Esophagus (tissue), 2 donors: ENCODE measurements at regions not wholly inside any gene's neighbourhood (a gene's known extent, or its start where the extent isn't known, plus 50 kb on each side); places are given as distances from the start of the nearest gene placed in this dataset.
"Not testable (repeated sequence)": the region's sequence is repeated elsewhere in the genome, so short reads cannot be mapped to it uniquely, and the experiment has no call there.

ENCODE experiments used
- H3K27ac ChIP-seq, 2 donors: one replicate each; pipeline ENCODE4 v1.5.1; 2013; ENCODE audit warnings: low read depth in 2 of 2, mild to moderate bottlenecking in 2 of 2, inconsistent platforms in 1 of 2, low read length in 1 of 2, moderate library complexity in 1 of 2
- H3K27me3 ChIP-seq, 2 donors: one replicate each; pipeline ENCODE4 v1.6.1; 2013; ENCODE audit warnings: low read length in 2 of 2, control low read depth in 1 of 2, mild to moderate bottlenecking in 1 of 2; ENCODE audit not compliant: insufficient read depth in 2 of 2, control insufficient read depth in 1 of 2
- H3K36me3 ChIP-seq, 2 donors: one replicate each; pipeline ENCODE4 v1.6.1; 2013; ENCODE audit warnings: low read length in 1 of 2; ENCODE audit not compliant: control insufficient read depth in 2 of 2, insufficient read depth in 2 of 2
- H3K4me1 ChIP-seq, 2 donors: one replicate each; pipeline ENCODE4 v1.6.1; 2013; ENCODE audit warnings: low read length in 1 of 2; ENCODE audit not compliant: control insufficient read depth in 2 of 2, insufficient read depth in 2 of 2
- H3K4me3 ChIP-seq, 2 donors: one replicate each; pipeline ENCODE4 v1.5.1; 2013; ENCODE audit warnings: low read length in 2 of 2, mild to moderate bottlenecking in 2 of 2, low read depth in 1 of 2, moderate library complexity in 1 of 2
- H3K9me3 ChIP-seq, 2 donors: one replicate each; pipeline ENCODE4 v1.6.1; 2013; ENCODE audit warnings: mild to moderate bottlenecking in 2 of 2, low read depth in 1 of 2, low read length in 1 of 2, moderate library complexity in 1 of 2; ENCODE audit not compliant: control insufficient read depth in 2 of 2, insufficient read depth in 1 of 2
- WGBS, 2 donors: extraction: QIAGEN DNeasy Blood & Tissue Kit; methylation state at CpG; one replicate each; pipeline ENCODE4 v1.1.7; 2013; 5-methylcytosine and 5-hydroxymethylcytosine counted together
- donor health status: healthy with polysubstance abuse.
- donor health status: Bipolar disorder and iron deficiency.

DNA sequence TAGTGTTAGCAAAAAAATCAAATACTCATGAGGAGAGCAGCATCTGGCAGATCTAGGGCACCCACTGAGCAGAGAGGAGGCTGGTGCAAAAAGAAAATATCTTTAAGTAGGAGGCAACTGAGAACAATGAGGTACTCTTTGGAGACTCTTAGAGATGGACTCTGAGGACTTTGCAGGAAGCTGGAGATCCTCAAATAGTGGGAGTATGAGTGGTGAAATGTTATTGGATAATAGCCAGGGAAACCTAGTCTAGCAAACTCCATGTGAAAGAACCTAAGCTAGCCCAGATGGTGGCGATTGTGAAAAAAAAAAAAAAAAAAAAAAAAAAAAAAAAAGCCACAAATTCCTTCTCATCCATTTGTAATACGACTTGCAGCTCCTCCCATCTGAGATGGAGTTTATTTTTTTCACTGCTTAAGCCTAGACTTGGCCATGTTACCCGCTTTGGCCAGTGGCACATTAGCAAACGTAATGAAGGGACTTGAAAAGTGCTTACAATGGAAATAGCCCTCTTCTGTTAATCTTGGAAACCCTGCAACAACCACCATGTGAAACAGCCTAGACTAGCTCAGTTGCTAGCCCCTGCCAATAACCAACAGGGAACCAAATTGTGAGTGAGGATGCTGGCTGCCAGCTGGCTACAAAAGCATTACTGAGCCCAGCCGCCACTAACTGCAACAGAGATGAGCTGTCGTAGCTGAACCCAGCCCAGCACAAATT lies 476.2 kb downstream of the KLF12 start:
- peaks cover 3 to 5% of the 10 kb centered on the region in 2 donors for H3K9me3 ChIP-seq
- H3K27ac ChIP-seq: no peak overlapping the region
- no peaks in the 10 kb centered on the region for H3K27me3 ChIP-seq
- WGBS, 2 donors: 62 to 64% methylated on average over 6 of the region's 6 CpGs
- H3K4me3 ChIP-seq: no peak overlapping the region
- peaks cover 0 to 2% of the 10 kb centered on the region in 2 donors for H3K4me1 ChIP-seq
- H3K36me3 ChIP-seq: no peaks in the 10 kb centered on the region

DNA sequence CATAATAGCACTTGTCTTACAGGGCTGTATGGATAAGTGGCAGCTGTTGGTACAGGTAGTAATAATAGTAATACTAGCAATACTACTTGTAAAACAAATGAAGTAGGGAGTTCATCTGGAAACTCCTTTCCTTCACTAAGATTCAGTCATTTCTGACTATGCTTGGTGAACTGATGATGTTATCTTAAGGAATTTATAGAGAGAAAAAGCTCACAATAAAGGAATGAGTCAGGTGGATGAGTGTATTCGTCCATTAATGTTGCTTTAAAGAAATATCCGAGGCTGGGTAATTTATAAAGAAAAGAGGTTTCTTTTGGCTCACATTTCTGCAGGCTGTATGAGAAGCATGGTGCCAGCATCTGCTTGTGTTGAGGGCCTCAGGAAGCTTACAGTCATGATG lies 477.3 kb downstream of the KLF12 start:
- Histone ChIP-seq H3K36me3 (no peaks in the 10 kb centered on the region), H3K9me3 (peaks cover 3 to 5% of the 10 kb centered on the region in 2 donors), H3K4me1 (peaks cover 0 to 2% of the 10 kb centered on the region in 2 donors), H3K4me3 (no peak overlapping the region), H3K27ac (no peak overlapping the region), H3K27me3 (no peaks in the 10 kb centered on the region)
- 65 to 71% methylated on average over 2 of the region's 2 CpGs for WGBS, 2 donors

DNA sequence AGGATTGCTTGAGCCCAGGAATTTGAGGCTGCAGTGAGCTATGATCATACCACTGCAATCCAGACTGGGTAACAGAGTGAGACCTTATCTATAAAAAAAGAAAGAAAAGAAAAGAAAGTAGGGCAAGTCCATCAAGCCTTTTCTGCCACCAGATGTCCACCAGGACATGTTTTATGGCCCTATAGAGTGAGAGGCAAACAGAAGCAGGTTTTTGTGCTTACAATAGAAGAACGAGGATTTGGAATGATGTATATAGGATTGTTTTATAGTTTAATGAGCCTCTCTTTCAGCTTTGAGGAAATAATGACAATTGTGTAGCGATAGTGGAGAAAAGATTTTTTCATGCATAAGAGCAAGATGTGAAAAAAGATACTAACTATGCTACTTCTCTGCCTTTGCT lies 480.5 kb downstream of the KLF12 start:
- no peaks in the 10 kb centered on the region for H3K36me3 ChIP-seq
- no peaks in the 10 kb centered on the region for H3K9me3 ChIP-seq
- no peaks in the 10 kb centered on the region for H3K27me3 ChIP-seq
- no peak overlapping the region for H3K4me3 ChIP-seq
- 70 to 86% methylated on average over 2 of the region's 2 CpGs for WGBS, 2 donors
- H3K27ac ChIP-seq: no peak overlapping the region
- no peaks in the 10 kb centered on the region for H3K4me1 ChIP-seq

DNA sequence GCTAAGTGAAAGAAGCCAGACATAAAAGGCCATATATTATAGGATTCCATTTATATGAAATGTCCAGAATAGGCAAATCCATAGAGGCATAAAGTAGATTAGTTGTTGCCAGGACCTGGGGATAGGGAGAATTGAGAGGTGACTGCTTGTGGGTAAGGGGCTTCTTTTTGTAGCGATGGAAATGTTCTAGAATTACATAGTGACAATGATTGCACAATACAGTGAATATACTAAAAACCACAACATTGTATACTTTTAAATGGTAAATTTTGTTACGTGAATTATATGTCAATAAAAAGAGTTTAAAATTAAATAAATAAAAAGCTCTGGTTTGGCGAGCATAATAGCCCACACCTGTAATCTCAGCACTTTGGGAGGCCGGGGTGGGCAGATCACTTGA lies 486.8 kb downstream of the KLF12 start:
- no peaks in the 10 kb centered on the region for H3K36me3 ChIP-seq
- no peak overlapping the region for H3K4me3 ChIP-seq
- peaks cover 0 to 2% of the 10 kb centered on the region in 2 donors for H3K9me3 ChIP-seq
- no peaks in the 10 kb centered on the region for H3K27me3 ChIP-seq
- no peaks in the 10 kb centered on the region for H3K4me1 ChIP-seq
- no peak overlapping the region for H3K27ac ChIP-seq
- 85 to 92% methylated on average over 4 of the region's 4 CpGs for WGBS, 2 donors

DNA sequence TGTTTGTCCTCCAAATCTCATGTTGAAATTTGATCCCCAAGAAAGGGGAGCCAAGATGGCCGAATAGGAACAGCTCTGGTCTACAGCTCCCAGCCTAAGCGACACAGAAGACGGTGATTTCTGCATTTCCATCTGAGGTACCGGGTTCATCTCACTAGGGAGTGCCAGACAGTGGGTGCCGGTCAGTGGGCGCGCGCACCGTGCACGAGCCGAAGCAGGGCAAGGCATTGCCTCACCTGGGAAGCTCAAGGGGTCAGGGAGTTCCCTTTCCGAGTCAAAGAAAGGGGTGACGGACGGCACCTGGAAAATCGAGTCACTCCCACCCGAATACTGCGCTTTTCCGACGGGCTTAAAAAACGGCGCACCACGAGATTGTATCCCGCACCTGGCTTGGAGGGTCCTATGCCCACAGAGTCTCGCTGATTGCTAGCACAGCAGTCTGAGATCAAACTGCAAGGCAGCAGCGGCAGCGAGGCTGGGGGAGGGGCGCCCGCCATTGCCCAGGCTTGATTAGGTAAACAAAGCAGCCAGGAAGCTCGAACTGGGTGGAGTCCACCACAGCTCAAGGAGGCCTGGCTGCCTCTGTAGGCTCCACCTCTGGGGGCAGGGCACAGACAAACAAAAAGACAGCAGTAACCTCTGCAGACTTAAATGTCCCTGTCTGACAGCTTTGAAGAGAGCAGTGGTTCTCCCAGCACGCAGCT lies 493.6 kb downstream of the KLF12 start:
- not testable (repeated sequence) for H3K4me1 ChIP-seq, H3K9me3 ChIP-seq, H3K27ac ChIP-seq, H3K27me3 ChIP-seq, H3K4me3 ChIP-seq, H3K36me3 ChIP-seq
- WGBS, 2 donors: 91 to 93% methylated on average over 27 to 29 of the region's 30 CpGs

DNA sequence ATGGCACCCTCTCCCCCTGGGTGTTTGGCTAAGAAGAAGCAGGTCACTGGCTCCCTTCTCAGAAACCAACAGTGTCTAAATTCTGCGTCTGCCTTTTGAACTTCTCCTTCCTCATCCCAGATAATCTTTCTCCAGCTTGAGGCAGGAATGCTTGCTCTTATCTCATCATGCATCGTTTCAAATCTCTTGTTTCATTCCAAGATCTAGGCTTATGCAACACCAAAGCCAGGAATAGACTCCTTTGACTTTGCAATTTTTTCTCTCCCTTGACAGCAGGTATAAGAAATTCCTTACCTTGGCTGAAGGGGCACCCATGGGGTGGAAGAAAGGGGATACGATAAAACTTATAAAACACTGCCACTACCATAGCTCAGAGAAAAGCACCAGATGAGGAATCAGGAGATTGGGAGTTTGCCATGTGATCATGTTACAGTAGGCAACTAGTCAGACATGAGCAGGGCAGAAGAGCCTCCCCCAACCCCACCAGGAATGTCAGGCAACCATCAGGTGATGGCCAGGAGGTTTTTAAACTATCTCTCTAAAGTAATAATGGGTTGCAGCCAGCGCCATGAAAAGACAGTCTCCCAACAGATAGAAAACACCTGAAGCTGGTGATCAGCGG lies 498.9 kb downstream of the KLF12 start:
- no peaks in the 10 kb centered on the region for H3K27me3 ChIP-seq
- no peak overlapping the region for H3K4me3 ChIP-seq
- WGBS, 2 donors: 80 to 86% methylated on average over 5 of the region's 5 CpGs
- H3K36me3 ChIP-seq: no peaks in the 10 kb centered on the region
- no peaks in the 10 kb centered on the region for H3K4me1 ChIP-seq
- peaks cover 0 to 2% of the 10 kb centered on the region in 2 donors for H3K9me3 ChIP-seq
- H3K27ac ChIP-seq: no peak overlapping the region

DNA sequence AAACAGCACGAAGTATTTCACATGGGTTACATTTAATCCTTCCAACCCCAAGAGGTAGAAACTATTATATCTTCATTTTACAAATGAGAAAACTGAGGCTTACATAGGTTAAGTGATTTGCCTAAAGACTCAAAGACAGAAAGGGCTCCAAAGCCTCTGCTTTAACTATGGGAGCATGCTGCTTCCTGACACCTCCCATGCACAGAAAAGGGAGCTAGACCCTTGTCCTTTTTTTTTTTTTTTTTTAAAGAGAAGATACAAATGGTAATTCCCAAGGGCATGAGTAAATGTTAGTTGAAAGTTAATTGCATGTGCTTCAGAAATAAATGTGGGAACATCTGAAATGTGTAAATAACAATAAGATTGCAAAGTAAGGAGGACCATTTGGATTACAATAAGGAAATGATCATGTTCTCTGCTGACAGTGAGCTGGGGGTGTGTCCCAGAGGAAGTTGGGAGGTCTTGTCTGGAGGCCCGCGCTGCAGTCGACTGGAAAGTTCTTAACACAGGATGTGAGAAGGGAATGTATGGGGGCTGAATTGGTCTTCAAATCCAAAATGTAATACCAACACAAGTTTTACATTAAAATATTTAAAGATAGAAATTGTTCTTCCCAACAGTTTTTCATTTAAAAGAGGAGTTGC lies 500.3 kb downstream of the KLF12 start:
- 66 to 70% methylated on average over 4 of the region's 4 CpGs for WGBS, 2 donors
- Histone ChIP-seq H3K9me3 (peaks cover 0 to 2% of the 10 kb centered on the region in 2 donors), H3K4me3 (no peak overlapping the region), H3K4me1 (no peaks in the 10 kb centered on the region), H3K27ac (no peak overlapping the region), H3K27me3 (no peaks in the 10 kb centered on the region), H3K36me3 (no peaks in the 10 kb centered on the region)

DNA sequence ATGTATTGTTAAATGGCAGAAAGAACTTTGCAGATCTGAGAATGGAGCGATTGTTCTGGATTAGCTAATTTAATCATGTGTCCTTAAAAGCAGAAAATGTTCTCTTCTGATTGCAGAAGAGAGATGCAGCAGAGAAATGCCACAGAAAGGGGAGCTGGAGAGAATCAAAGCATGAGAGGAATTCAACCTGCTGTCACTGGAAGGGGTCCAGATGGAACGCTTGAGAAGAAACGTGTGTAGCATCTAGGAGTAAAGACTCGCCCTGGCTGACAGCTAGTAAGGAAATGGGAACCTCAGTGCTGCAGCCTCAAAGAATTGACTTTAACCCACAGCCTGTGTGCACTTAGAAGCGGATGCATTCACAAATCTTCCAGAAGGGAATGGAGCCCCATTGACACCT lies 502.8 kb downstream of the KLF12 start:
- no peak overlapping the region for H3K4me3 ChIP-seq
- WGBS, 2 donors: 62 to 64% methylated on average over 5 of the region's 5 CpGs

DNA sequence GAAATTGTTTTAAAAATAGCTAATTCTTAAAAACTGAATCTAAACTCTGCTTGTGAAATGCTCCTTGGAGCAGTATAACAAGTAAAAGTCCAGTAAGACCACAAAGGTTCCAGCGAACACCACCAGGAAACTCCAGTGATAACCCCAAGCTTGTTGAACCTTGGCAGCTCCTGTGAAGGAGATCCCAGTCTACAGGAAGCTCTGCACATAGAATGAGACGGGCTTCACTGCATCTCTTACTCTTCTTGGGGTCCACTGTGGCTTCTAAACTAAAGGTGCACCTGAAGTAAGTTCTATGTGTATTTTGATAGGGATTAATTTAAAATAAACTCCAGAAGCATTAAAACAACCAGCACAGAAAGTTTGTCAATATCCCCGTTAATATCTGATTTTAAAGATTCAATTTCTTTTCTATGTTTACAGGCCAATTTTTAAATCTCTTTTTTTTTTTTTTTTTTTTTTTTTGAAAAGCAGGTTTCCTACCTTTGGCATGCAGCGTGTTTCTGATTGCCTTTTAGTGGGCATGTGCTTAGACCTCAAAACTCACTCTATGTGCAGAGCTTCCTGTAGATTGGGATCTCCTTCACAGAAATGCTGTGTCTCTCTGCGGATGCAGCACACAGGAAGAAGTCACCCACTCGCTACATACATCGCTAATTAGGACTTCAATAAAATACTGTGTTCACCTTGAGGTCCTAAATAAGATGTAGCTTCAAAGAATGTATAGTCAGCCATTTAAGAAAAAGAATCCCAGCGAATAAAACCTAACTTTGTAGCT lies 508.5 kb downstream of the KLF12 start:
- 79 to 83% methylated on average over 8 of the region's 8 CpGs for WGBS, 2 donors
- Histone ChIP-seq H3K4me1 (no peaks in the 10 kb centered on the region), H3K4me3 (no peak overlapping the region), H3K27me3 (no peaks in the 10 kb centered on the region), H3K27ac (no peak overlapping the region), H3K36me3 (no peaks in the 10 kb centered on the region), H3K9me3 (no peaks in the 10 kb centered on the region)

More for the DNA sequence above, 502.8 kb downstream of the KLF12 start:
- H3K36me3 ChIP-seq: no peaks in the 10 kb centered on the region
- H3K27me3 ChIP-seq: no peaks in the 10 kb centered on the region
- peaks cover 0 to 2% of the 10 kb centered on the region in 2 donors for H3K9me3 ChIP-seq
- H3K4me1 ChIP-seq: no peaks in the 10 kb centered on the region
- H3K27ac ChIP-seq: no peak overlapping the region
